Medulla oblongata (tissue), 1 donor: ENCODE measurements at regions not wholly inside any gene's neighbourhood (a gene's known extent, or its start where the extent isn't known, plus 50 kb on each side); places are given as distances from the start of the nearest gene placed in this dataset.

Experiments used
- DNase-seq: peaks from one replicate; pipeline ENCODE4 v3.0.0-alpha.2; 2015; ENCODE audit errors: extremely low spot score

GRCh38 chr9:86531273-86531970 lies 177.2 kb upstream of the TUT7 start:
- DNase-seq = no peak

- no peak for DNase-seq
Measured at GRCh38 chr9:86529496-86530275, 175.5 kb upstream of the TUT7 start.

- no peak for DNase-seq
Measured at GRCh38 chr9:86526021-86526420, 171.8 kb upstream of the TUT7 start.

GRCh38 chr9:86525182-86525581 lies 171.0 kb upstream of the TUT7 start:
- DNase-seq = no peak

GRCh38 chr9:86521977-86522376 lies 167.8 kb upstream of the TUT7 start:
- DNase-seq = peak; percentile 22

GRCh38 chr9:86521322-86521721 lies 167.1 kb upstream of the TUT7 start:
- DNase-seq = no peak

GRCh38 chr9:86519066-86519615 lies 164.9 kb upstream of the TUT7 start:
- no peak for DNase-seq

GRCh38 chr9:86517475-86517874 lies 163.3 kb upstream of the TUT7 start:
- DNase-seq = no peak

- no peak for DNase-seq
Measured at GRCh38 chr9:86516564-86516963, 162.4 kb upstream of the TUT7 start.

- no peak for DNase-seq
Measured at GRCh38 chr9:86515221-86515620, 161.0 kb upstream of the TUT7 start.

GRCh38 chr9:86513429-86513828 lies 159.2 kb upstream of the TUT7 start:
- no peak for DNase-seq

GRCh38 chr9:86512929-86513328 lies 158.7 kb upstream of the TUT7 start:
- no peak for DNase-seq

- DNase-seq = no peak
Measured at GRCh38 chr9:86511614-86512360, 157.6 kb upstream of the TUT7 start.

- no peak for DNase-seq
Measured at GRCh38 chr9:86508208-86508903, 154.1 kb upstream of the TUT7 start.

GRCh38 chr9:86507212-86507630 lies 153.0 kb upstream of the TUT7 start:
- DNase-seq = no peak

- no peak for DNase-seq
Measured at GRCh38 chr9:86503942-86504341, 149.7 kb upstream of the TUT7 start.

- no peak for DNase-seq
Measured at GRCh38 chr9:86503314-86503713, 149.1 kb upstream of the TUT7 start.

GRCh38 chr9:86500667-86501435 lies 146.6 kb upstream of the TUT7 start:
- DNase-seq = no peak

- DNase-seq = no peak
Measured at GRCh38 chr9:86500031-86500430, 145.8 kb upstream of the TUT7 start.

- DNase-seq = no peak
Measured at GRCh38 chr9:86494644-86495111, 140.5 kb upstream of the TUT7 start.
